NT2/D1 (cell line): ENCODE measurements at regions not wholly inside any gene's neighbourhood (a gene's known extent, or its start where the extent isn't known, plus 50 kb on each side); places are given as distances from the start of the nearest gene placed in this dataset.

ENCODE experiments used
- SUZ12 ChIP-seq: IDR thresholded peaks from 2 replicates; pipeline ENCODE4 v1.6.1; 2011; ENCODE audit not compliant: insufficient read length, insufficient read depth; ENCODE audit errors: extremely low read depth
- YY1 ChIP-seq: IDR thresholded peaks from 2 replicates; pipeline ENCODE4 v1.6.1; 2011; ENCODE audit not compliant: insufficient read length, insufficient read depth

- TF ChIP-seq YY1, result no peak
- no peak for TF ChIP-seq SUZ12
These were observed 159.8 kb downstream of the SLITRK1 start for GRCh38 chr13:83722443-83722842.
